OCI-LY1 (cell line): ENCODE measurements at regions not wholly inside any gene's neighbourhood (a gene's known extent, or its start where the extent isn't known, plus 50 kb on each side); places are given as distances from the start of the nearest gene placed in this dataset.

Source experiments
- H2AFZ ChIP-seq: fragments of 200-600 bp; sonication (generic), shearing (Covaris generic); 2 replicates; pipeline ENCODE4 v1.6.0; 2014; ENCODE audit warnings: antibody characterized with exemption, mild to moderate bottlenecking, low read length
- H3F3A ChIP-seq: fragments of 200-600 bp; sonication (generic), shearing (Covaris generic); 2 replicates; pipeline ENCODE4 v1.6.0; 2014; ENCODE audit warnings: mild to moderate bottlenecking, antibody characterized with exemption, low read length, moderate library complexity; ENCODE audit not compliant: insufficient read depth
- H3K27ac ChIP-seq: fragments of 200-600 bp; sonication (generic); 2 replicates; pipeline ENCODE4 v1.5.1; 2014; ENCODE audit warnings: low read length, mixed run types, mild to moderate bottlenecking, low read depth; ENCODE audit not compliant: poor library complexity, severe bottlenecking
- H3K27me3 ChIP-seq: fragments of 200-600 bp; sonication (generic); 2 replicates; pipeline ENCODE4 v1.6.0; 2014; ENCODE audit warnings: antibody characterized with exemption, mild to moderate bottlenecking, low read length, moderate library complexity; ENCODE audit not compliant: insufficient read depth
- H3K36me3 ChIP-seq: fragments of 200-600 bp; sonication (generic); 2 replicates; pipeline ENCODE4 v1.6.1; 2014; ENCODE audit warnings: mild to moderate bottlenecking, antibody characterized with exemption, low read length, moderate library complexity, mixed read lengths; ENCODE audit not compliant: insufficient read depth
- H3K4me1 ChIP-seq: fragments of 200-600 bp; sonication (generic); 2 replicates; pipeline ENCODE4 v1.5.1; 2014; ENCODE audit warnings: mild to moderate bottlenecking, low read length, moderate library complexity; ENCODE audit not compliant: insufficient read depth, severe bottlenecking
- H3K4me2 ChIP-seq: fragments of 200-600 bp; sonication (generic), shearing (Covaris generic); 2 replicates; pipeline ENCODE4 v1.6.1; 2014; ENCODE audit warnings: low read length
- H3K4me3 ChIP-seq: fragments of 200-600 bp; sonication (generic); 2 replicates; pipeline ENCODE4 v1.5.1; 2014; ENCODE audit warnings: low read length, low read depth, mild to moderate bottlenecking, mixed read lengths; ENCODE audit not compliant: poor library complexity, severe bottlenecking
- H3K79me2 ChIP-seq: fragments of 200-600 bp; shearing (Covaris generic); 2 replicates; pipeline ENCODE4 v1.6.1; 2016; ENCODE audit warnings: mixed run types, low read length, mixed read lengths; ENCODE audit not compliant: insufficient read depth
- H3K9ac ChIP-seq: fragments of 200-600 bp; sonication (generic), shearing (Covaris generic); 2 replicates; pipeline ENCODE4 v1.6.1; 2014; ENCODE audit warnings: mild to moderate bottlenecking, low read length, mixed read lengths
- H3K9me2 ChIP-seq: fragments of 200-600 bp; sonication (generic), shearing (Covaris generic); 2 replicates; pipeline ENCODE4 v1.6.1; 2014; ENCODE audit warnings: low read depth, mild to moderate bottlenecking, low read length, mixed read lengths
- H3K9me3 ChIP-seq: fragments of 200-600 bp; shearing (Covaris generic); 2 replicates; pipeline ENCODE4 v1.6.1; 2014; ENCODE audit warnings: low read length, mixed read lengths
- H4K20me1 ChIP-seq: fragments of 200-600 bp; sonication (generic), shearing (Covaris generic); 2 replicates; pipeline ENCODE4 v1.6.0; 2016; ENCODE audit warnings: mild to moderate bottlenecking, low read length; ENCODE audit not compliant: insufficient read depth
- CTCF ChIP-seq: fragments of 200-600 bp; sonication (generic), shearing (Covaris generic); IDR thresholded peaks from 2 replicates; pipeline ENCODE4 v1.5.1; 2017; ENCODE audit warnings: mild to moderate bottlenecking, antibody characterized with exemption, low read length, moderate library complexity, mixed read lengths
- EZH2 ChIP-seq: fragments of 200-600 bp; sonication (generic), shearing (Covaris generic); IDR thresholded peaks from 2 replicates; pipeline ENCODE4 v1.8.0; 2017; ENCODE audit warnings: borderline replicate concordance, mixed run types, mild to moderate bottlenecking, antibody characterized with exemption, low read length, moderate library complexity, mixed read lengths

- Histone ChIP-seq H3K9me3 (no peaks in the 10 kb centered on the region), H3K79me2 (no peaks in the 10 kb centered on the region), H3K4me3 (no peak overlapping the region), H2AFZ (no peak overlapping the region), H3F3A (no peaks in the 10 kb centered on the region), H3K4me1 (no peaks in the 10 kb centered on the region), H3K9ac (no peak overlapping the region), H3K36me3 (no peaks in the 10 kb centered on the region), H3K9me2 (no peaks in the 10 kb centered on the region), H3K27ac (no peak overlapping the region), H3K4me2 (no peak overlapping the region), H4K20me1 (no peaks in the 10 kb centered on the region), H3K27me3 (no peaks in the 10 kb centered on the region)
- no peak for TF ChIP-seq CTCF
- no peak for TF ChIP-seq EZH2
These were observed 222.9 kb upstream of the RAB4A start for GRCh38 chr1:229047840-229048620.

DNA sequence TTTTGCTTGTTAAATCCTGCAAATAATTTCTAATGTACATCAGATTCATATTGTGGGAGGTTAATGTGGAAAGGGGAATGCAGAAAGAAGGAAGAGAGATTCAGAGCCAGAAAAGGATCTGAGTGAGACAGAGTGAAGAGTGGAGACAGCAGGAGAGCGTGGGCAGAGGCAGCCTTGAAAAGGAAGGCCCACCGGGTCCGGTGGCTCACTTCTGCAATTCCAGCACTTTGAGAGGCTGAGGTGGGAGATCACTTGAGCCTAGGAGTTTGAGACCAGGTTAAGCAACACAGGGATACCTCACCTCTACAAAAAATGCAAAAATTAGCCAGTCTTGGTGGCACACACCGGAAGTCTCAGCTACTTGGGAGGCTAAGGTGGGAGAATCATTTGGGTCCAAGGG, 222.0 kb upstream of the RAB4A start:
- Histone ChIP-seq H3K79me2 (no peaks in the 10 kb centered on the region), H3K9me3 (no peaks in the 10 kb centered on the region), H3K36me3 (no peaks in the 10 kb centered on the region), H3K4me3 (no peak overlapping the region), H3K9ac (no peak overlapping the region), H2AFZ (no peak overlapping the region), H3K4me1 (no peaks in the 10 kb centered on the region), H3K27me3 (no peaks in the 10 kb centered on the region), H3K4me2 (no peak overlapping the region), H3K9me2 (no peaks in the 10 kb centered on the region), H3F3A (no peaks in the 10 kb centered on the region), H3K27ac (no peak overlapping the region), H4K20me1 (no peaks in the 10 kb centered on the region)
- no peak for TF ChIP-seq CTCF
- no peak for TF ChIP-seq EZH2

- no peaks in the 10 kb centered on the region for H3K9me2 ChIP-seq
- no peaks in the 10 kb centered on the region for H3K36me3 ChIP-seq
- H3K9ac ChIP-seq = no peak overlapping the region
- H3K9me3 ChIP-seq = no peaks in the 10 kb centered on the region
- no peak overlapping the region for H3K27ac ChIP-seq
- TF ChIP-seq EZH2 (no peak), CTCF (no peak)
- no peak overlapping the region for H3K4me3 ChIP-seq
- H2AFZ ChIP-seq = no peak overlapping the region
- H3K27me3 ChIP-seq = no peaks in the 10 kb centered on the region
- no peaks in the 10 kb centered on the region for H3K79me2 ChIP-seq
- peaks cover 5% of the 10 kb centered on the region for H3K4me1 ChIP-seq
- no peak overlapping the region for H3K4me2 ChIP-seq
- H4K20me1 ChIP-seq = no peaks in the 10 kb centered on the region
- H3F3A ChIP-seq = no peaks in the 10 kb centered on the region
These were observed 214.9 kb upstream of the RAB4A start for GRCh38 chr1:229056046-229056445.
